ENCODE measurements at regions not wholly inside any gene's neighbourhood (a gene's known extent, or its start where the extent isn't known, plus 50 kb on each side); places are given as distances from the start of the nearest gene placed in this dataset.

- no peak for TF ChIP-seq CTCF (IDR thresholded peaks at IDR 0.05; ENCODE audit: insufficient read depth, low read length)
- TF ChIP-seq REST (IDR thresholded peaks at IDR 0.05; ENCODE audit: insufficient replicate concordance, low read depth): no peak
- TF ChIP-seq GABPA (IDR thresholded peaks at IDR 0.05; ENCODE audit: low read depth): no peak
- TF ChIP-seq POLR2AphosphoS5 (IDR thresholded peaks at IDR 0.05; ENCODE audit: low read depth): no peak
Measured at GRCh38 chr12:24455811-24456210, 493.1 kb downstream of the BCAT1 start.
